Stimulated activated naive CD8-positive, alpha-beta T cell treated with anti-CD3 and anti-CD28 coated beads, Interleukin-15, amount 100 ng/mL, for 72 hours (primary cell): ENCODE measurements at regions not wholly inside any gene's neighbourhood (a gene's known extent, or its start where the extent isn't known, plus 50 kb on each side); places are given as distances from the start of the nearest gene placed in this dataset.

ENCODE experiments used
- ATAC-seq: fragments of 150-1000 bp; cut with Tn5 transposase; 2 replicates; pipeline ENCODE4 v1.10.0; 2021; ENCODE audit warnings: mild to moderate bottlenecking, moderate library complexity
- DNase-seq, 2 donors: peaks; one replicate each; pipeline ENCODE4 v3.0.0; 2021 to 2022
- H3K27ac Mint-ChIP-seq, 2 donors: one replicate each; pipeline ENCODE4 v1.8.0; 2022; ENCODE audit warnings: mild to moderate bottlenecking in 2 of 2, mixed read lengths in 2 of 2, moderate library complexity in 2 of 2
- H3K27me3 Mint-ChIP-seq: one replicate; pipeline ENCODE4 v1.8.0; 2022; ENCODE audit warnings: mixed read lengths
- H3K4me1 Mint-ChIP-seq: one replicate; pipeline ENCODE4 v1.8.0; 2022; ENCODE audit warnings: mild to moderate bottlenecking, mixed read lengths
- H3K4me3 Mint-ChIP-seq, 2 donors: one replicate each; pipeline ENCODE4 v1.8.0; 2022; ENCODE audit warnings: mild to moderate bottlenecking in 2 of 2, mixed read lengths in 2 of 2, moderate library complexity in 1 of 2
- H3K9me3 Mint-ChIP-seq, 2 donors: one replicate each; pipeline ENCODE4 v1.8.0; 2022; ENCODE audit warnings: mixed read lengths in 2 of 2

- Mint-ChIP-seq H3K4me3 (no peak overlapping the region), H3K27ac (no peak overlapping the region), H3K9me3 (no peaks in the 10 kb centered on the region), H3K27me3 (no peaks in the 10 kb centered on the region), H3K4me1 (peaks cover 7% of the 10 kb centered on the region)
- no peak for DNase-seq
- ATAC-seq, result peak; percentile 78
Observed at GRCh38 chr3:42037318-42037945, 53.7 kb upstream of the TRAK1 start.

GRCh38 chr3:42036483-42036823 lies 54.7 kb upstream of the TRAK1 start:
- ATAC-seq, result no peak
- Mint-ChIP-seq H3K27me3 (no peaks in the 10 kb centered on the region), H3K9me3 (no peaks in the 10 kb centered on the region), H3K4me1 (peaks cover 7% of the 10 kb centered on the region), H3K4me3 (no peak overlapping the region), H3K27ac (no peak overlapping the region)
- DNase-seq, result no peak

- peaks cover 7% of the 10 kb centered on the region for H3K4me1 Mint-ChIP-seq
Observed at GRCh38 chr3:42035816-42036482, 55.2 kb upstream of the TRAK1 start.

GRCh38 chr3:42035007-42035406 lies 56.1 kb upstream of the TRAK1 start:
- ATAC-seq (no peak), DNase-seq (no peak)
- no peaks in the 10 kb centered on the region for H3K27me3 Mint-ChIP-seq
- peaks cover 7% of the 10 kb centered on the region for H3K4me1 Mint-ChIP-seq
- no peak overlapping the region for H3K4me3 Mint-ChIP-seq
- H3K9me3 Mint-ChIP-seq, result no peaks in the 10 kb centered on the region
- H3K27ac Mint-ChIP-seq, result peak overlapping the region in 1 of 2 donors; percentile 47

More at GRCh38 chr3:42035816-42036482, 55.2 kb upstream of the TRAK1 start:
- no peak for ATAC-seq
- no peak for DNase-seq
- Mint-ChIP-seq H3K9me3 (no peaks in the 10 kb centered on the region), H3K27me3 (no peaks in the 10 kb centered on the region), H3K27ac (no peak overlapping the region), H3K4me3 (no peak overlapping the region)

GRCh38 chr3:42033741-42034140 lies 57.4 kb upstream of the TRAK1 start:
- no peaks in the 10 kb centered on the region for H3K9me3 Mint-ChIP-seq
- no peaks in the 10 kb centered on the region for H3K27me3 Mint-ChIP-seq
- no peak overlapping the region for H3K4me3 Mint-ChIP-seq
- ATAC-seq (no peak), DNase-seq (no peak)
- no peak overlapping the region for H3K27ac Mint-ChIP-seq
- peaks cover 19% of the 10 kb centered on the region for H3K4me1 Mint-ChIP-seq

- H3K9me3 Mint-ChIP-seq, result peaks cover 4 to 8% of the 10 kb centered on the region in 2 donors
- no peaks in the 10 kb centered on the region for H3K27me3 Mint-ChIP-seq
- H3K27ac Mint-ChIP-seq, result no peak overlapping the region
- no peak for ATAC-seq
- peaks cover 27% of the 10 kb centered on the region for H3K4me1 Mint-ChIP-seq
- no peak for DNase-seq
- H3K4me3 Mint-ChIP-seq, result no peak overlapping the region
Observed at GRCh38 chr3:42032693-42033349, 58.3 kb upstream of the TRAK1 start.

GRCh38 chr3:42031808-42032480 lies 59.2 kb upstream of the TRAK1 start:
- peaks cover 4 to 8% of the 10 kb centered on the region in 2 donors for H3K9me3 Mint-ChIP-seq
- peak overlapping the region in 1 of 2 donors; percentile 70 for H3K27ac Mint-ChIP-seq
- no peak overlapping the region for H3K4me3 Mint-ChIP-seq
- H3K27me3 Mint-ChIP-seq, result no peaks in the 10 kb centered on the region
- no peak for ATAC-seq
- peaks cover 27% of the 10 kb centered on the region for H3K4me1 Mint-ChIP-seq
- no peak for DNase-seq

- peaks cover 48% of the 10 kb centered on the region for H3K4me1 Mint-ChIP-seq
- no peak for ATAC-seq
Observed at GRCh38 chr3:42028474-42028873, 62.7 kb upstream of the TRAK1 start.

GRCh38 chr3:42027571-42027970 lies 63.6 kb upstream of the TRAK1 start:
- Mint-ChIP-seq H3K9me3 (peaks cover 4 to 8% of the 10 kb centered on the region in 2 donors), H3K4me3 (no peak overlapping the region), H3K27ac (no peak overlapping the region), H3K27me3 (no peaks in the 10 kb centered on the region), H3K4me1 (peaks cover 57% of the 10 kb centered on the region)
- DNase-seq (no peak), ATAC-seq (no peak)

More at GRCh38 chr3:42028474-42028873, 62.7 kb upstream of the TRAK1 start:
- H3K27me3 Mint-ChIP-seq, result no peaks in the 10 kb centered on the region
- no peak overlapping the region for H3K4me3 Mint-ChIP-seq
- no peak for DNase-seq
- H3K27ac Mint-ChIP-seq, result no peak overlapping the region
- H3K9me3 Mint-ChIP-seq, result peaks cover 4 to 8% of the 10 kb centered on the region in 2 donors

- Mint-ChIP-seq H3K4me3 (peak overlapping the region; percentile 27 to 63), H3K27ac (peak overlapping the region in 1 of 2 donors; percentile 43), H3K4me1 (peaks cover 77% of the 10 kb centered on the region), H3K27me3 (no peaks in the 10 kb centered on the region), H3K9me3 (peaks cover 4 to 8% of the 10 kb centered on the region in 2 donors)
- DNase-seq (no peak), ATAC-seq (no peak)
Observed at GRCh38 chr3:42025370-42026138, 63.7 kb upstream of the ULK4 start.

GRCh38 chr3:42024591-42025351 lies 62.9 kb upstream of the ULK4 start:
- Mint-ChIP-seq H3K27me3 (no peaks in the 10 kb centered on the region), H3K4me3 (peak overlapping the region; percentile 27 to 55), H3K27ac (no peak overlapping the region), H3K9me3 (peaks cover 4 to 8% of the 10 kb centered on the region in 2 donors), H3K4me1 (peaks cover 83% of the 10 kb centered on the region)
- ATAC-seq, result no peak
- no peak for DNase-seq

GRCh38 chr3:42023380-42023779 lies 61.5 kb upstream of the ULK4 start:
- Mint-ChIP-seq H3K9me3 (peaks cover 3 to 4% of the 10 kb centered on the region in 2 donors), H3K27ac (peak overlapping the region in 1 of 2 donors; percentile 67), H3K4me3 (peak overlapping the region in 1 of 2 donors; percentile 21), H3K4me1 (peaks cover 76% of the 10 kb centered on the region), H3K27me3 (no peaks in the 10 kb centered on the region)
- DNase-seq (peak; percentile 10 to 34), ATAC-seq (peak; percentile 91)

- ATAC-seq, result no peak
- Mint-ChIP-seq H3K4me3 (no peak overlapping the region), H3K27ac (no peak overlapping the region), H3K27me3 (no peaks in the 10 kb centered on the region), H3K4me1 (peaks cover 74% of the 10 kb centered on the region), H3K9me3 (no peaks in the 10 kb centered on the region)
- no peak for DNase-seq
Observed at GRCh38 chr3:42022355-42022754, 60.5 kb upstream of the ULK4 start.

- DNase-seq, result no peak
- H3K27me3 Mint-ChIP-seq, result no peaks in the 10 kb centered on the region
- no peak overlapping the region for H3K4me3 Mint-ChIP-seq
- H3K4me1 Mint-ChIP-seq, result peaks cover 82% of the 10 kb centered on the region
- no peaks in the 10 kb centered on the region for H3K9me3 Mint-ChIP-seq
- H3K27ac Mint-ChIP-seq, result peak overlapping the region in 1 of 2 donors; percentile 58
- no peak for ATAC-seq
Observed at GRCh38 chr3:42020684-42021307, 58.9 kb upstream of the ULK4 start.
